Lower leg skin (tissue), 3 donors: ENCODE measurements at regions not wholly inside any gene's neighbourhood (a gene's known extent, or its start where the extent isn't known, plus 50 kb on each side); places are given as distances from the start of the nearest gene placed in this dataset.
"Not testable (repeated sequence)": the region's sequence is repeated elsewhere in the genome, so short reads cannot be mapped to it uniquely, and the experiment has no call there.

ENCODE experiments used
- POLR2A ChIP-seq, 2 donors: fragments of 450-650 bp; IDR thresholded peaks; one replicate each; pipeline ENCODE4 v1.6.1; 2016 to 2017; ENCODE audit warnings: antibody characterized with exemption in 2 of 2, mild to moderate bottlenecking in 1 of 2, moderate library complexity in 1 of 2
- TF ChIP-seq, protein P1 (sequence below), 3 donors: fragments of 450-650 bp; IDR thresholded peaks; one replicate each; pipeline ENCODE4 v1.5.1; 2016; ENCODE audit warnings: antibody characterized with exemption in 3 of 3, mild to moderate bottlenecking in 3 of 3, moderate library complexity in 2 of 3

DNA sequence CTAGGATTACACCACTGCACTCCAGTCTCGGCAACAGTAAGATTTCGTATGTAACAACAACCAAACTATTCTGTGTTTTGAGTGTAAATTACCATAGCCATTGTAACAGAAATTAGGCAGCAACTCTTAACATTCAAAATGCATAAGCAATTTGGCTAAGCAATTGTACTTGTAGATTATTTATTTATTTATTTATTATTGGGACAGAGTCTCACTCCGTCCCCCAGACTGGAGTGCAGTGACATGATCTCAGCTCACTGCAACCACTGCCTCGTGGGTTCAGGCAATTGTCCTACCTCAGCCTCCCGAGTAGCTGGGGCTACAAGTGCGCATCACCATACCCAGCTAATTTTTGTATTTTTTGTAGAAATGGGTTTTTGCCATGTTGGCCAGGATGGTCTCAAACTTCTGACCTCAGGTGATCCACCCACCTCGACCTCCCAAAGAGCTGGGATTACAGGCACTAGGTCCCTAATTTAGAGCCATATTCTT is 1507.1 kb upstream of the TPTE start:
- TF ChIP-seq, protein P1, sequence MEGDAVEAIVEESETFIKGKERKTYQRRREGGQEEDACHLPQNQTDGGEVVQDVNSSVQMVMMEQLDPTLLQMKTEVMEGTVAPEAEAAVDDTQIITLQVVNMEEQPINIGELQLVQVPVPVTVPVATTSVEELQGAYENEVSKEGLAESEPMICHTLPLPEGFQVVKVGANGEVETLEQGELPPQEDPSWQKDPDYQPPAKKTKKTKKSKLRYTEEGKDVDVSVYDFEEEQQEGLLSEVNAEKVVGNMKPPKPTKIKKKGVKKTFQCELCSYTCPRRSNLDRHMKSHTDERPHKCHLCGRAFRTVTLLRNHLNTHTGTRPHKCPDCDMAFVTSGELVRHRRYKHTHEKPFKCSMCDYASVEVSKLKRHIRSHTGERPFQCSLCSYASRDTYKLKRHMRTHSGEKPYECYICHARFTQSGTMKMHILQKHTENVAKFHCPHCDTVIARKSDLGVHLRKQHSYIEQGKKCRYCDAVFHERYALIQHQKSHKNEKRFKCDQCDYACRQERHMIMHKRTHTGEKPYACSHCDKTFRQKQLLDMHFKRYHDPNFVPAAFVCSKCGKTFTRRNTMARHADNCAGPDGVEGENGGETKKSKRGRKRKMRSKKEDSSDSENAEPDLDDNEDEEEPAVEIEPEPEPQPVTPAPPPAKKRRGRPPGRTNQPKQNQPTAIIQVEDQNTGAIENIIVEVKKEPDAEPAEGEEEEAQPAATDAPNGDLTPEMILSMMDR (IDR thresholded peaks at IDR 0.05) = not testable (repeated sequence)
- TF ChIP-seq POLR2A (IDR thresholded peaks at IDR 0.05) = not testable (repeated sequence)
